Liver (tissue), 3 donors: ENCODE measurements at regions not wholly inside any gene's neighbourhood (a gene's known extent, or its start where the extent isn't known, plus 50 kb on each side); places are given as distances from the start of the nearest gene placed in this dataset.

Experiments
- CTCF ChIP-seq: fragments of 150-350 bp; IDR thresholded peaks from 2 replicates; pipeline ENCODE4 v1.5.1; 2017; ENCODE audit warnings: improper control_type of control experiment, low read depth, low read length; ENCODE audit not compliant: missing input control
- GABPA ChIP-seq, 2 donors: IDR thresholded peaks in 1 of 2; conservative IDR thresholded peaks in 1 of 2; 2 replicates each; pipeline ENCODE4 v1.6.1; 2016; ENCODE audit warnings: antibody characterized with exemption in 2 of 2, mild to moderate bottlenecking in 1 of 2, moderate library complexity in 1 of 2
- RAD21 ChIP-seq, 2 donors: IDR thresholded peaks; 2 replicates each; pipeline ENCODE4 v1.6.1; 2016; ENCODE audit warnings: antibody characterized with exemption in 2 of 2, mild to moderate bottlenecking in 2 of 2
- ZBTB33 ChIP-seq: IDR thresholded peaks from 2 replicates; pipeline ENCODE4 v1.6.1; 2016; ENCODE audit warnings: antibody characterized with exemption
- TF ChIP-seq, protein P1 (sequence below): IDR thresholded peaks from 2 replicates; pipeline ENCODE4 v1.6.1; 2016; ENCODE audit warnings: antibody characterized with exemption
- donor health status: healthy.
- donor health status: healthy.

GRCh38 chr15:38809621-38810020, 245.0 kb upstream of the RASGRP1 start:
- TF ChIP-seq, protein P1, sequence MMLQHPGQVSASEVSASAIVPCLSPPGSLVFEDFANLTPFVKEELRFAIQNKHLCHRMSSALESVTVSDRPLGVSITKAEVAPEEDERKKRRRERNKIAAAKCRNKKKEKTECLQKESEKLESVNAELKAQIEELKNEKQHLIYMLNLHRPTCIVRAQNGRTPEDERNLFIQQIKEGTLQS: no peak
- TF ChIP-seq CTCF (no peak), RAD21 (IDR thresholded peaks at IDR 0.05) (no peak), ZBTB33 (no peak), GABPA (IDR thresholded peaks at IDR 0.05 in 1 of 2, conservative IDR thresholded peaks at IDR 0.05 in 1 of 2) (no peak)
